Parathyroid adenoma (tissue), 2 donors: ENCODE measurements at regions not wholly inside any gene's neighbourhood (a gene's known extent, or its start where the extent isn't known, plus 50 kb on each side); places are given as distances from the start of the nearest gene placed in this dataset.
"Not testable (repeated sequence)": the region's sequence is repeated elsewhere in the genome, so short reads cannot be mapped to it uniquely, and the experiment has no call there.

Source experiments
- H2AFZ ChIP-seq: fragments of 300-600 bp; sonication (generic); one replicate; pipeline ENCODE4 v1.7.0; 2017; ENCODE audit warnings: antibody characterized with exemption, mild to moderate bottlenecking
- H3K27ac ChIP-seq: fragments of 300-600 bp; sonication (generic); one replicate; pipeline ENCODE4 v1.7.0; 2017
- H3K27me3 ChIP-seq: fragments of 300-600 bp; sonication (generic); one replicate; pipeline ENCODE4 v1.7.0; 2017; ENCODE audit warnings: low read length; ENCODE audit not compliant: control insufficient read depth, insufficient read depth
- H3K36me3 ChIP-seq: fragments of 300-600 bp; sonication (generic); one replicate; pipeline ENCODE4 v1.7.0; 2017; ENCODE audit warnings: low read length; ENCODE audit not compliant: control insufficient read depth, insufficient read depth
- H3K4me1 ChIP-seq: fragments of 300-600 bp; sonication (generic); one replicate; pipeline ENCODE4 v1.7.0; 2017; ENCODE audit warnings: control low read depth
- H3K4me2 ChIP-seq: fragments of 300-600 bp; sonication (generic); one replicate; pipeline ENCODE4 v1.7.0; 2017; ENCODE audit warnings: low read length
- H3K4me3 ChIP-seq: fragments of 300-600 bp; sonication (generic); one replicate; pipeline ENCODE4 v1.7.0; 2017; ENCODE audit warnings: low read depth, low read length
- H3K79me2 ChIP-seq: fragments of 300-600 bp; sonication (generic); one replicate; pipeline ENCODE4 v1.7.0; 2017; ENCODE audit warnings: control low read depth
- H3K9ac ChIP-seq: fragments of 300-600 bp; sonication (generic); one replicate; pipeline ENCODE4 v1.7.0; 2017; ENCODE audit warnings: mild to moderate bottlenecking
- H3K9me3 ChIP-seq: fragments of 300-600 bp; sonication (generic); one replicate; pipeline ENCODE4 v1.7.0; 2017; ENCODE audit warnings: low read length; ENCODE audit not compliant: control insufficient read depth
- CTCF ChIP-seq: fragments of 300-600 bp; sonication (generic); IDR thresholded peaks from one replicate; pipeline ENCODE4 v1.7.0; 2017; ENCODE audit warnings: antibody characterized with exemption, mild to moderate bottlenecking
- donor health status: primary hyperparathyroidism.

DNA sequence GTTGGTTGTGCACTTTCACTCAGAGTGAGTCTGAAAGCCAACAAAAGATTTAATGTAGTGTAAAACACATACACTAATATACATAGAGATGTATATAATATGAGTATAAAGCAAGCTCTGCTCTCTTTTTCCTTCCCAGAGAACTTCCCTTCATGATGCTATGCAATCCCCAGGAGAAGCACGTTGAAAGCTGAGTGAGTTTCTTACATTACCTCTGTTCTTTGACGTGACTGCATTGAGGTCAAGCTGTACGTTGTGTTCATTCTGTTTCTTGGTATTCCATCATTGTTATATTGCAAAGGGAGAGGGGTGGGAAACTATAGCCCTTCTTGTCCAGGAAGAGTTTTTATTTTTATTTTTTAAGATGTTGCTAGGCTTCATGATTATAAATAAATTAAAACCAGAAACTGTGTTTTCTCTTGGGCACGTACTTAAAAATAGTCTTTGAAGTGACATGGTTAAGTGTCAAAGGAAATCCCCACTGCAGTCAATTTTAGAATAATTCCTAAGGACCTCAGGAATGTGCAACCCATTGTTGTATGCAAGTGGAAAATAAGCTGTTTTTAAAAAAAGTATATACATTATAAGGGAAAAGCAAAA, 651.0 kb downstream of the CD109 start:
- Histone ChIP-seq H3K27ac (no peak overlapping the region), H3K9me3 (no peaks in the 10 kb centered on the region), H2AFZ (no peak overlapping the region), H3K4me3 (no peak overlapping the region), H3K4me1 (no peaks in the 10 kb centered on the region), H3K4me2 (no peak overlapping the region), H3K9ac (no peak overlapping the region), H3K27me3 (no peaks in the 10 kb centered on the region), H3K79me2 (no peaks in the 10 kb centered on the region), H3K36me3 (no peaks in the 10 kb centered on the region)
- TF ChIP-seq CTCF: no peak

- H3K79me2 ChIP-seq: no peaks in the 10 kb centered on the region
- no peaks in the 10 kb centered on the region for H3K27me3 ChIP-seq
- H3K4me2 ChIP-seq: no peak overlapping the region
- no peak overlapping the region for H3K27ac ChIP-seq
- H3K4me1 ChIP-seq: no peaks in the 10 kb centered on the region
- H3K9me3 ChIP-seq: no peaks in the 10 kb centered on the region
- H3K9ac ChIP-seq: no peak overlapping the region
- no peak overlapping the region for H3K4me3 ChIP-seq
- TF ChIP-seq CTCF: no peak
- no peaks in the 10 kb centered on the region for H3K36me3 ChIP-seq
- H2AFZ ChIP-seq: no peak overlapping the region
Measured at GRCh38 chr6:74343804-74344203, 647.8 kb downstream of the CD109 start.

DNA sequence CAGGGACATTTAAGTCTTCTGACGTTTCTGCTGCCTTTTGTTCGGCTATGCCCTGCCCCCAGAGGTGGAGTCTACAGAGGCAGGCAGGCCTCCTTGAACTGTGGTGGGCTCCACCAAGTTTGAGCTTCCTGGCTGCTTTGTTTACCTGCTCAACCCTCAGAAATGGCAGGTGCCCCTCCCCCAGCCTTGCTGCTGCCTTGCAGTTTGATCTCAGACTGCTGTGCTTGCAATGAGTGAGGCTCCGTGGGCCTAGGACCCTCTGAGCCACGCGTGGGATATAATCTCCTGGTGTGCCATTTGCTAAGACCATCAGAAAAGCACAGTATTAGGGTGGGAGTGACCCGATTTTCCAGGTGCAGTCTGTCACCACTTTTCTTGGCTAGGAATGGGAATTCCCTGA, 647.3 kb downstream of the CD109 start:
- H3K4me1 ChIP-seq, H3K36me3 ChIP-seq, H3K9ac ChIP-seq, H3K79me2 ChIP-seq, H3K27ac ChIP-seq, H2AFZ ChIP-seq, H3K4me2 ChIP-seq, H3K9me3 ChIP-seq, H3K27me3 ChIP-seq, H3K4me3 ChIP-seq: not testable (repeated sequence)

DNA sequence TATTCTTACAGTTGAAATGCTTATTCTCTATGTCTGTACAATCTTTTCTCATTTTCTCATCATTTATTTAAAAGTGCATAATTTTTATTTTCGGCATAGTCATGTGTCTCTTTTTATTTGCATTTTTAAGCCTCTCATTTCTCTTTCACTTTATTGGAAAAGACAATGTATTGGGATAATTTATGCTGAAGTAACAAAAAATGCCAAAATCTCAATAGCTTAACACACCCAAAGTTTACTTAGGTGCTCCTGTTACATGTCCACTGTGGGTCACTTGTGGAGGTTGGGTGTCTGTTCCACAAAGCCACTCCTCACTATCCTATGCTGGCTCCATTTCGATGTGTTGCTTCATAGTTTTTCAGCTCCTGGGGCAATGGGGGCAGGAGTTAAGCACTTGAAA, 638.7 kb downstream of the CD109 start:
- Histone ChIP-seq H3K79me2 (no peaks in the 10 kb centered on the region), H3K4me2 (no peak overlapping the region), H3K4me3 (no peak overlapping the region), H3K27ac (no peak overlapping the region), H2AFZ (no peak overlapping the region), H3K9me3 (no peaks in the 10 kb centered on the region), H3K36me3 (no peaks in the 10 kb centered on the region), H3K27me3 (no peaks in the 10 kb centered on the region), H3K9ac (no peak overlapping the region), H3K4me1 (no peaks in the 10 kb centered on the region)
- TF ChIP-seq CTCF: no peak

GRCh38 chr6:74333406-74333805, 637.4 kb downstream of the CD109 start:
- Histone ChIP-seq H3K4me1 (no peaks in the 10 kb centered on the region), H3K9me3 (no peaks in the 10 kb centered on the region), H3K79me2 (no peaks in the 10 kb centered on the region), H3K36me3 (no peaks in the 10 kb centered on the region), H3K4me2 (no peak overlapping the region), H2AFZ (no peak overlapping the region), H3K4me3 (no peak overlapping the region), H3K27ac (no peak overlapping the region), H3K9ac (no peak overlapping the region), H3K27me3 (no peaks in the 10 kb centered on the region)
- TF ChIP-seq CTCF: no peak
